UCSD-AML1 (cell line): ENCODE measurements at regions not wholly inside any gene's neighbourhood (a gene's known extent, or its start where the extent isn't known, plus 50 kb on each side); places are given as distances from the start of the nearest gene placed in this dataset.

ENCODE experiments used
- DNase-seq: peaks from one replicate; lab custom pipeline; 2025; ENCODE audit not compliant: unreplicated experiment; lab: John Stamatoyannopoulos, UW

DNA sequence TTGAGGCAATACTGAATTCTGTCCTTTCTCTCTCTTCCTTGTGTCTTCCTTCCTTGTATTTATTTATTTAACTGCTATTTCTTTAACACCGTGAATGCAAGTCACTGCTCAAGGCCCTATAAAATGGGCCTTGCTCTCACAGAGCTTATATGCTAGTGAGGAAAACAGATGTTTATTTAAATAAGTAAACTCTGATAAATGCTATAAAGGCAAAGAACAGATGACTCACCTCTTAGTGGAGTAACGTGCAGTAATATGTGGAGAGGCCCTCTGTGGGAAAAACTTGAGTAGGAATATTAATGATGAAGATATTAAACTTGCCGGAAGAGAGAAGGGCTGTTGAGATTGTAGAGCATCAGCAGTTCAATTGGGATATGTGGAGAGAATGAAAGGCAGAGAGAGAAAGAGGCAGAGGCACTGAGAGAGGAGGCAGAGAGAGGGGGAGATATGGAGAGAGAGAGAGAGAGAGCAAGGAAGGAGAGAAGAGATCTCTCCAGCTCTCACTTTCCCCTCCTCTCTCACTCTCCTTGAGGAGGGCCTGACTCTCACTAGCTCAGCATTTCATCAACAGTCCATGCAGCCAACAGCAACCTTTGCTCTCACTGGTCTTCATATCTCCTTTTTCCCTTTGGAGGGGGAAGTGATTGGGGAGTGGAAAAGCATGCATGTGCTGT is 322.2 kb downstream of the LMX1A start:
- no peak for DNase-seq

DNA sequence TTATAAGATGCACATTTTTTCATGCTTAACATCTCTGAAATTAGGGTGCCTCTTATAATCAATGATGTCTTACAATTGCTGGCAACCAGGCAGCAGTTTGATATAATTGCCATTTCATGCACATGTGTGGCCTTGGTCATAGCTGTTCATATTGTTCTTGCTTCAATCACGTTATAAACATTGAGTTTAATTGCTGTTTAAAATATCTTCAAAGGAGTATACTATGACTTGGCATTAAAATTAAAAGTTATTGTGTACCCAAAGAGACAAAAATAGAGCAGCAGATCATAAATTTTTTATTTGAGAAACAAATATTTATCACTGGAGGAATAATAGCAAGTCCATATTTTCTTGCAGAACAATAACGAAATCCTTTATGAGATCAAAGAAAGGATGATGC is 325.5 kb downstream of the LMX1A start:
- no peak for DNase-seq

DNA sequence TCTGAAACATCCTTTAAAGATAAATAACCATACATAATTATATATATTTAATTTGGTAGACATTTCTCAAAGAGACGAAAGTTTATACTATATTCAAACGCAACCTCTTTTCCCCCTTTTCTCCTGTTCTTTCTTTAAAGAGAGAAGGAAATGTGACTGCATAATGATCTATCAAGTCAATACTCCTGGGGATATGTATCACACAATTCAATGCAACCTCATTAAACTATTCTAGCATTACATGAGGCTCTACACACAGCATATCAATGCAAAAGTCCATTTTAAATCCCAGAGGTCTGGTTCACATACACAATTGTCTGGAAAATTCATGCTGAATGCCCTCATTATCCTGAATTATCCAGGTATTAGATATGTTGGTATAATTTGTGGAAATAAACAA is 330.7 kb downstream of the LMX1A start:
- no peak for DNase-seq

DNA sequence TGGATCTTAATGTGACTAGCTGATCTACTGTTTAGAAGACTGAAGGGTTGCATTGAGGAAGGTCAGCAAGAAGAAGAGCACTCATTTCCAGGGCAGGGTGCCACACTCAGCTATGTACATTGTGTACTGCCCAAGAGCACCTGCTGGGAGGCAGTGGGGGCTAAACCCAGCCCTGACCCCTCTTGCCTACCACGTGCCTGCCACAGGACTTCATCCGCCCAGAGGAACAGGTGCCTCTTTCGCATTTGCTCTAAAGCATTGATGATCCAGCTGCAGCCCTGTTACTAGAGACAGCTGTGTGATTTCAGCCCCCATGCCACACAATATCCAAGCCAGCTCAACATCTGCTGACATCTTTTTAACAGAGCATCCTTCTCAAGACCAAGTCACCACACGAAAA is 341.8 kb downstream of the LMX1A start:
- DNase-seq = no peak

DNA sequence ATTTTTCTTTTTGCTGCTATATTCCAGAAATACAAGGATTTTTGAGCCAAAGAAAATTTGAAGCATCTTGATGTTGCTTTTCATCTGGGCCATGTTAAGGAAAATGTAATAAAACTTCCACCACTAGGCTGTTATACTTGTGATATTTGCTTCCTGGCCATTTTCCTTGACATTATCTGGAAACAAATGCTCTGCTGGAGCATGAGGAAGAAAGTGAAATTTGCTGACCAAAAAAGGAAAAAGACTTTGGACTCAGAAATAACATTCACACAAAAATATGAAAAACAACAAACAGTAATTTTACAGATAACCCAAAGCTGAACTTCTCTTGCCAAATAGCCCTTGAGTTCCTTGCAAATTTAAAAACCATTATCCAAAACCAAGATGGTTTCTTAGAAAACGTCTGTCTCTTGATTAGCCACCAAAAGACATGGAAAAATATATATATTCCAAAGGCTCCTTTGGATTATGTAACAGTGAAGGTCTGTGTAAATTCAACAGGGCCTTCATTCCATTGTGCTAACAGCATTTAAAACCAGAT is 344.5 kb downstream of the LMX1A start:
- DNase-seq = no peak

DNA sequence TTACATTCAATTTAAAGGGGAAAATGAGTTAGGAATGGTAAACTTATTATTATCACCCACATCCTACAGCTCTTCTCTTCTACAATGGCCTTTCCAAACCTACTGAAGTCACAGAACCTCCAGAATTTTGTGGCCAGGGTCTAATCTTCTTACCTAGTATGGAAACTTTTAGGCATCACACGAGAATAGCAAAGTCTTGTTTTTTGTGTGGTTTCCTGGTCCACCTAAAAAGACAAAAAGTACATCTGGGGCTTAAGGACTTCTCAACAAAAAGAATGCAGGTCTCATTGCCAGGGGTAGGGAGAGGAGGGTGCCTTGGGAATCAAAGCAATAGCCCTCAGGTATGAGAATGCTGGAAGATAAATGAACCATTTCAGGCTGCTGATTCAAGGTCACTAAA is 345.3 kb downstream of the LMX1A start:
- DNase-seq = no peak

DNA sequence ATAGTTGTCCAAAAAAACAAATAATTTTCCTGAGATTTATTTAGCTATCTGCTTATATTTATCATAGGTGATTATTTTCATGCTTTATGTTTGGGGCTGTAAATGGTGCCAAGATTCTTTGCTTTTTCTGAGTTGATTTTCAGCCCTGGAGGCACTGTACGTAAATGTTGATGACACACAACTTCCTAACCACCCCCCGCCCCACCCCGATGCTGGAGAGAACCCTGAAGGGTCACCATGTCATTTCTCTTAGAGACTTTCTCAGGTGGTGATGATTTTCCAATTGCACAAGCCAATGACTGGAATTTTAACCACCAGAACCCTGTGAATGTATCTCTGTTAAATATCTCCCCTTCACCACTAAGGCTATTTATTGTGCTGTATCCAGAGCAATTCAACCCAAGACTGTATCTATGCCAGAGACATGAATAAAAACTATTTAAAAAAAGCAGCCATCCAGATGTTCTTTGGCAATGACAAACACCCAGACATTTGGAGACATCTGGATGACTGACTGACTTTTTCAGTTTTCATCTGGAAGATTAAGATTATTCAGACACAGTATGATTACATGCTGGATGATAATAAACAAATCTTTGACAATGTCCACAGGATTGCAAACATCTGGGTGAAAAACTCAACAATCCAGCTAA is 346.0 kb downstream of the LMX1A start:
- no peak for DNase-seq

DNA sequence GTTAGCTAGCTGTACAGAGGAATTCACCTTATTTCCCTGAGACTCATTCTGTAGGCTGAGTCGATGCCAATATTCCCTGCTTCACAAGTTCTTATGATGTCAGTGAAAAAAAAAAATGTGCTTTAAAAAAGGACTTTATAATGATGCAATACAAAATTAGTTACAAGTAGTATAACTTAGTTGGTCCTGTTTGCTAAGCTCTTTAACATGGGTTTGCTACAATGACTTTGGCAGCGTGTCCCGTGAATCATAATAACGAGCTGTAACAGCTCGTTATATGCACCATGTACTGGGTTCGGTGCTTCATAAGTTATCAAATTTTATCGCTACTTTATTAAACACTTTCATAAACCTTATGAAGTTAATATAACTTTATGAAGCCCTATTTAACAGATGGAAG is 349.7 kb downstream of the LMX1A start:
- no peak for DNase-seq

DNA sequence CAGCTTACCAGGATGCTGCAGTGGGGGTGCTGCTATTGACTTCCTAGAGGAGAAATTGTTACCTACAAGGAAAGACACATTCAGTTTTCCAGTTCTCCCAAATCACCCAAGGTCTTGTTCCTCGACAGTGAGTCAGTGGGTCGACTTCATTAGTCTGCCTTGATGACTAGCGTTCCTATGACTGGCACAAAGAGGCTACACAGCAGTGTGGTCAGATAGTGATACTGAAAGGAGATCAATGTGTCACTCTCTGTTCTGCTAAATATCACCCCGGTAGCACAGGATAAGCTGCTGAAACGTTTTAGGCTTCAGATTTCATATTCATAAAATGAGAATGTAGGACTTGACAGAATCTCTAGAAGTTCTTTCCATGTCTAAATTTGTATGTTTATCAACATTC is 357.4 kb downstream of the LMX1A start:
- no peak for DNase-seq

DNA sequence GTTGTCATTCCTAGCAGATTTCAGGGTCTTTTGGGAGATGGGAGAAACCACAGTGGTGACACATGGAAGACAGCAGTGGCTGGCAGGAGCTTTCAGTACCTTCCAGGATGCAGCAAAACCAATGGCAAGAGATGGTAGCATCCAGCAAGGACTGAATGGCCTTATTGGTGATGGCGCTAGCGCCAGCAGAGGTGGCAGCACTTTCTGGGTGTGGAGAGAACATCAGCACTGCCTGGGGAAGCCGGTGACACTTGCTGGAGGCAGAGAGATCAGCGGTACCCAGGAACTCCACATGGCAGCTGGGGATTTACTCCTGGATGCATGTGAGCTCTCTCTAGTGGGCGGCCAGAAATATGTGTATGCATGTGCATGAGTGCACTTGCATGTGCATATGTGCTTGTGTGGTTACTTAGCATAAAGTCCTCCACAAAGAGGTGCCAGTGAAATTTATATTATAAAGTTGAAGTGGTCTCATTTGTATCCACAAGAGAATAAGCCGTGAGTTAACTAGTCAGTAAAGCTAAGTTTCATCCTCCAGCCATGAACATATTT is 364.7 kb downstream of the LMX1A start:
- DNase-seq = no peak

DNA sequence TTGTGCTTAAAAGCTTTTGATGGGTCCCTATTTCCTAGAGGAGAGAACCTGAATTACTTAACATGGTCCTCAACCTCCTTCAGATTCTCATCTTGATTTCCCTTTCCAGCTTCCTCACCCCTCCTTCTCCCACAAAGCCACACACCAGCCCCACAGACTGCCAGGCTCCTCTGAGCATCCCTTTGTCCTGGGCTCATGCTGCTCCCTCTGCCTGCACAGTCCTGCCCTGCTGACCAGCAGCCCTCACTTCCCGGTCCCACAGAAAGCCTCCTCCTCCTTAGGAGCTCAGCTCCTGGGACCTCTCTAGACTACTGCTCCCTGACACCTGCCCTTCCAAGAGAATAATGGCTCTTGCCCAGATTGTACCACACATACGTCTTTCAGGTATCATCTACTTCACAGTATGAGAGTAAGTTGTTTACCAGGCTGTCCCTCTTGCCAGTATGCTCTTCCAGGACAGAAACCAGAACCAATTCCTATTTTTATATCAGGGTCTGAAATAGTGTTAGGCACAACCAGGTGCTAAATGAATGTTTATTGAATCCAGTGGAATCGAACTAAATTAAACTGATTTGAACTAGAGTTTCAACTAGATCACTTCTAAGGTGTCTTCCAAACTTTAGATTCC is 373.4 kb downstream of the LMX1A start:
- no peak for DNase-seq

DNA sequence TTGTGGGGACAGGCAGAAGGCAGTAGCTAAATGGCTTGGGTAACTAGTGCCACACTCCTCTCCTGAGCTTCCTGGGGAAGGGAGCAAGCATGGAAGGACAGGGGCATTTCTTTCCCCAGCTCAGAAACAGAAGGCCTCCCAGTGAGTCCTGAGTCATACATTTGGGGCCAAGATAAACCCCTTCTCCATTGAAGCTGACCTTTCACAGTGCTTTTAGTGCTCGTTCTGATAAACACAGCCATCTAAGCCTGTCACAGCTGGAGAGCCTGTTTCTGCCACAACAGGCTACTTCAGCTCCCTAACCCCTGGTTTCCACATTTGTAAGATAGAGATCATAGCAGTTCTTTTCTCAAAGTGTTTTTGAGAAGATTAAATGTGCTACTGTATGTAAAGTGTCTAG is 374.0 kb downstream of the LMX1A start:
- DNase-seq = no peak

DNA sequence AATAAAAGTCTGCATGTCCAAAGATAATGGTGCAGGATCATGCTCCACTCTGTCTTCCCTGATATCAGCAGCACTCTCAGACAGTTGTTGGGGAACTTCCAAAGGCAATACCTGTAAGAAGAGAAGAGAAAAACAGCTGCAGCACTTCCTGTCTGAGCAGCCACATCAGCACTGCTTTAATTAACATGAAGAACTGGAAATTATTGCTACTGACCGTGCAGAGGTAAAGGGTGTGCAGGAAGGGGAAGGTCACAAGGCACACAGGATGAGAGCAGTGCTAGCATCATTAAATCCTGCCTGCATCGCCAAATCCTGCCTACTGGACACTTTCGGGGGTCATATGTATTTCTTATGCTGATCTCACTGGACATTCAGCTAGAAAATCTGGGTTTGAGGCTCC is 379.0 kb downstream of the LMX1A start:
- DNase-seq = no peak

DNA sequence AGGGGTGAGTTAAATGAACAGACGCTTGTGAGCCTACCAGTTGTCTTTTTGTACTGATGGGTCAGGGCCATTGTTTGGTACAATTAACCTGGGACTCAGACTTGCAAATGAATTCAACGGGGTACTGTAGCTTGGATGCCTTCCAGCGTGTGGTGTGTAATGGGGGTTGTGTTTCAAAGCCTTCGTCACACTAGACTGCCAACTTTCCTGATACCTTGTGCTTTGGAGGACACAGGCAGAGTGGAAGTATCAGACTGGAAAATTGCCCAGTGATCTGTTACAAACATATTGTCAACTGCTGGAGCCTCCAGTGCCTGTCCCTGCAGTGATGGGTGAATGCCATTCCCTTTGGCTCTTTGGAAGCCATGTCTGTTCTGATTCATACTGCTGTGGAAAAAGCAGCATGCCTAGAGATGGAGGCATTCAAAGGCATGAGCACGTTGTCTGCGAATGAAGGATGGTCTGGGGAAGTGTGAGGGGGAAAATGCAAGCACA is 384.5 kb downstream of the LMX1A start:
- DNase-seq = no peak

DNA sequence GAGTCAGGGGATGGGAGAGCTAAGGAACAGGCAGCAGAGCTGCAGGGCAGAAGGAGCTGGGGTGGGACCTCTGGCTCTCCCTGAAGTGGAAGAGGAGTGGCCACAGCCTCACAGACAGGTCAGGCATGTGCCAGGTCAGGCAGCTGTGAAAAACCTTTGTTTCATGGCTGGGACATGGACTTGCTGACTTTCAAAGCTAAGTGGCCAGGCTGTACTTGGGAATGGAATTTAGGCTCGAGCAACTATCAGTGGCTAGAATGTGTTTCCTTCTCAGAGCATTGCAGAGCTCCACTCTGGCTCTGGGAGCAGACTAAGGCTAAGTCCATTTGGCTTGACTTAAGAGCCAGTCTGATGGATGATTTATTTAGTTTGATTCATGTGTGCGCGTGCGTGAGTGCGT is 385.1 kb downstream of the LMX1A start:
- no peak for DNase-seq

DNA sequence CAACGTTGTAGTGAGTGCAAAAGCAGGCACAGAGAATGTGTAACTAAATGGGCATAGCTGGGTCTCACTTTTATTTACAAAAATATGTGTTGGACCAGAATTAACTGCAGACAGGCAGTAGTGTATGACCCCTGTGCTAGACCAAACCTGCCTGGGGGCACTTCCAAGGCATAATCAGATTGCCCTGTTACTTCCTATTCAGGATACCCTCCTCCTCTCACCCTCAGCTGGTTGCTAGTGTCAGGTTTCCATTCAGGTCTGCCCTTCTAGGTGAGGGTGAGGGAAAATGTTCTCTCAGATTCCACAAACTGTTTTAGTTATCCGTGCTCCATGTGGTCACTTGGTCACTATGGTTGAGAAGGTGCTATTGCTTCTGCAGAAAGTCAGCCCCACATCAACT is 387.3 kb downstream of the LMX1A start:
- DNase-seq = no peak

DNA sequence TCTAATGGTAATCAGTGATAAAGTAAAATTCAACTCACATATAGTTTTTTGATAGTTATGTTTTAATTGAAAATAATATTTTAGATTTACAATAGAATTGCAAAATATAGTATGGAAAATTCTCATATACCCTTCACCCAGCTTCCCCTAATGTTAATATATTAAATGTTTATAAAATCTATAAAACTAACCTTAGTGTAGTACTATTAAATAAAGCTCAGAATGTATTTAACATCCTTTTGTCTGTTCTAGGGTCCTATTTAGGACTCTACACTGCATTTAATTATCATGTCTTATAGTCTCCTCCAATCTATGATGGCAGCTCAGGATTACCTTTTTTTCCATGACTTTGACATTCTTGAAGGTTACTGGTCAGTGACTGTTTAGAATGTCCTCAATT is 389.2 kb downstream of the LMX1A start:
- no peak for DNase-seq

DNA sequence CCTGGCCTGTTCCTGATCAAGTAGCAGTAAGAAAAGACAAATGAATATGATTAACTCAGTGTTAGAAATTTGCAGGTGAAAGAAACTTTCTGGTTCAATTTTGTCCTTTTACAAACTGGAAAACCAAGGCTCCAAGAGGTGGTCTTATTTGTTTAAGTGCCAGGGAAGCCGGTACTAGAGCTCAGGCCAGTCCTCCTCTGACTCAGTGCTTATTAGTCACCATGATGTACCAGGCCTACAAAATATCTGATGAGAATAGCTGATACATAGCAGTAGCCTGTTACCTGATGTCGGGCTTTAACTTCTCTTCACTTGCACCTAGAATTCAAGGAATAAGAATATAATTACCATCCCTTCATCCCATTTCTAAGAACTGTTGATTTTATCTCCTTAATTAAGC is 394.8 kb downstream of the LMX1A start:
- no peak for DNase-seq

DNA sequence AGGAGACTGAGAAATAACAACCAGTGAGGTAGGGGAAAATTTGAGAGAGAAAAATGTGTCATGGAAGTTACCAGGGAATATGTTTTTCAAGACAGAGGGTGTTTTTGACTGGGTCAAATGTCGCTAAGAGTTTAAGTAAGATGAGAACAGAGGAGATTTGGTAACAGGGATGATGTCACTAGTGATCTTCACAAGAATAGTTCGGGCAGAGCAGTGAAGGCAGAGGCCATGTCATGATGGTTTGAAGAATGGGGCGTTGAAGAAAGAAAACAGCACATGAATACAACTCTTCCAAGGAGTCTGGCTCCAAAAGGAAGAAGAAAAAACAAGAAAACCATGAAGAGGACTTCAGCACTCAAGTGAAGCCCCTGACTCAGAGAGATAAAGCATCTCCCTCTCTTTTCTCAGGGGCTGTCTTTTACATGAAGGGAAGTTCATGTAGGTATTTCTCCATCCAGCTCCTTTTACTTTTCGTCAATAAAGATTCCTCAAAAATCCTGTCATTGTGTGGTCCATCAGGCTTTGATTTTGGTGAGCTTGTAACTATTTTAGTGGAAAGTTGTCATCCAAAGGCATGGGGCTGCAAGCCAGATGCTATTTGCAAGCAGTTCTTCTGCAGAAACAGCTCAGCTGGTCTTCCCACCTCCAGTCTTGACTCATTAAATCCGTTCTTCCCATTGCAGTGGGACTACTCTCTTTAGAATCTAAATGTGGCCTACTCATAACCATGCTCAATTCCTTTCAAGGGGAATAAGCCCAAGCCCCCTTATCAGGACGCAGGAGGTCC is 397.3 kb downstream of the LMX1A start:
- DNase-seq = no peak

DNA sequence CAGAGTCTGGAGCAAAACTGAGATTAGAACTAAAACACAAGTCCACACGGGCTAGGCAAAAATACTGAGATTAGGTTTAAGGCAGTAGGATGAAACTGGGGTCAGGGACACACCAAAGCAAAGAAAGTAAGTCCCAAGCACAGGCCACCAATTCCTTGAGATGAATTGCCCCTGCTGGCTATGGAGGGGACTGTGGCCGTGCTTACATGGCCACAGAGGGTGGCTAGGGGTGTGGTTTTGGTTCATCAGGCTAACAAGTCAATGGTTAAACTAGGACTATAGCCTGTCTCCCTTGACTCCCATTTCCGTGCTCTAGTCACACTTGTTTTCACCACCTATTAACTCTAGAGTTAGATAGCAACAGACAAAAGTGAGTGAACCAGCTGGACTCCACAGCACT is 394.8 kb downstream of the PBX1 start:
- DNase-seq = no peak

DNA sequence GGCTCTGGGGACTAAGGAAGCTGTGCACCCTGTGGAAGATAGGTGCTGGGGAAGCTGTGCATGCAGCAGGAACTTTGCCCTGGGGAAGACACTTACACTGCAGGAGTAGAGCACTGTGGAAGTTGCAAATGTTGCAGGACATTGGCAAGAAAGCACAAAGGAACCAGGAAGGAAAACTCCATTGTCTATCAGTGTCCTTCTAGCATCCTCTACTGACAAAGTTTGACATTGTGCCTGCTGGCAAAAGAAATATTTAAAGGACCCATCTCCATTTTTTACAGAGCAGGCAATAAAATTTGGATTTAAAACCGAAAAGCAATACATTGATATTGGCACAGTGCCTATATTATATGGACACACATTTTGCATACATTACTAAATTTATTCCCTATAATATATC is 394.1 kb downstream of the PBX1 start:
- no peak for DNase-seq
